Lung (tissue), 11 donors: ENCODE measurements at regions not wholly inside any gene's neighbourhood (a gene's known extent, or its start where the extent isn't known, plus 50 kb on each side); places are given as distances from the start of the nearest gene placed in this dataset.
A peak's percentile ranks its signal among the peaks of the same experiment; 100 is the strongest.

ENCODE experiments used
- ATAC-seq: fragments of 200-7000 bp; cut with Tn5 transposase; one replicate; pipeline ENCODE4 v1.9.1; 2020; ENCODE audit warnings: moderate number of reproducible peaks; ENCODE audit not compliant: insufficient read depth, low FRiP score
- DNase-seq, 3 donors: peaks; one replicate each; pipeline ENCODE4 v3.0.0-alpha.2; 2013 to 2017
- H3K27ac ChIP-seq, 2 donors: one replicate each; pipeline ENCODE4 v1.5.1; 2013; ENCODE audit warnings: mild to moderate bottlenecking in 2 of 2, moderate library complexity in 2 of 2, control low read depth in 1 of 2, inconsistent platforms in 1 of 2, low read depth in 1 of 2, low read length in 1 of 2
- H3K27me3 ChIP-seq, 3 donors: one replicate each; pipeline ENCODE4 v1.5.1; 2013; ENCODE audit warnings: low read length in 2 of 3; ENCODE audit not compliant: control insufficient read depth in 3 of 3, insufficient read depth in 3 of 3
- H3K36me3 ChIP-seq, 4 donors: one replicate each; pipeline ENCODE4 v1.5.1; 2013; ENCODE audit warnings: low read length in 4 of 4, mild to moderate bottlenecking in 1 of 4, moderate library complexity in 1 of 4; ENCODE audit not compliant: control insufficient read depth in 4 of 4, insufficient read depth in 4 of 4
- H3K4me1 ChIP-seq, 5 donors: one replicate each; pipeline ENCODE4 v1.5.1; 2013; ENCODE audit warnings: low read length in 5 of 5, mild to moderate bottlenecking in 2 of 5, moderate library complexity in 1 of 5; ENCODE audit not compliant: control insufficient read depth in 5 of 5, insufficient read depth in 5 of 5
- H3K4me3 ChIP-seq: one replicate; pipeline ENCODE4 v1.5.1; 2013; ENCODE audit warnings: mild to moderate bottlenecking, control low read depth, moderate library complexity
- H3K9ac ChIP-seq, 2 donors: one replicate each; pipeline ENCODE4 v1.5.1; 2013; ENCODE audit warnings: low read length in 2 of 2, control low read depth in 1 of 2; ENCODE audit not compliant: insufficient read depth in 1 of 2
- H3K9me3 ChIP-seq, 4 donors: one replicate each; pipeline ENCODE4 v1.5.1; 2013; ENCODE audit warnings: low read length in 3 of 4, mild to moderate bottlenecking in 1 of 4, moderate library complexity in 1 of 4; ENCODE audit not compliant: control insufficient read depth in 4 of 4, insufficient read depth in 3 of 4
- WGBS, 2 donors: extraction: QIAGEN DNeasy Blood & Tissue Kit; methylation state at CpG; one replicate each; pipeline ENCODE4 v1.1.7; 2013; 5-methylcytosine and 5-hydroxymethylcytosine counted together
- TF ChIP-seq, protein P1 (sequence below): IDR thresholded peaks from 2 replicates; pipeline ENCODE4 v1.5.1; 2012; ENCODE audit warnings: mild to moderate bottlenecking; ENCODE audit errors: control extremely low read depth, extremely low read depth
- donor health status: control.
- donor health status: control.
- donor health status: Bipolar disorder and iron deficiency.
- donor health status: healthy.
- donor health status: DM: yes; HTN: yes; CAD: no.

GRCh38 chr4:36675436-36675835 lies 394.0 kb downstream of the DTHD1 start:
- peaks cover 0 to 4% (median 0%) of the 10 kb centered on the region in 5 donors for H3K4me1 ChIP-seq
- no peak overlapping the region for H3K4me3 ChIP-seq
- TF ChIP-seq, protein P1, sequence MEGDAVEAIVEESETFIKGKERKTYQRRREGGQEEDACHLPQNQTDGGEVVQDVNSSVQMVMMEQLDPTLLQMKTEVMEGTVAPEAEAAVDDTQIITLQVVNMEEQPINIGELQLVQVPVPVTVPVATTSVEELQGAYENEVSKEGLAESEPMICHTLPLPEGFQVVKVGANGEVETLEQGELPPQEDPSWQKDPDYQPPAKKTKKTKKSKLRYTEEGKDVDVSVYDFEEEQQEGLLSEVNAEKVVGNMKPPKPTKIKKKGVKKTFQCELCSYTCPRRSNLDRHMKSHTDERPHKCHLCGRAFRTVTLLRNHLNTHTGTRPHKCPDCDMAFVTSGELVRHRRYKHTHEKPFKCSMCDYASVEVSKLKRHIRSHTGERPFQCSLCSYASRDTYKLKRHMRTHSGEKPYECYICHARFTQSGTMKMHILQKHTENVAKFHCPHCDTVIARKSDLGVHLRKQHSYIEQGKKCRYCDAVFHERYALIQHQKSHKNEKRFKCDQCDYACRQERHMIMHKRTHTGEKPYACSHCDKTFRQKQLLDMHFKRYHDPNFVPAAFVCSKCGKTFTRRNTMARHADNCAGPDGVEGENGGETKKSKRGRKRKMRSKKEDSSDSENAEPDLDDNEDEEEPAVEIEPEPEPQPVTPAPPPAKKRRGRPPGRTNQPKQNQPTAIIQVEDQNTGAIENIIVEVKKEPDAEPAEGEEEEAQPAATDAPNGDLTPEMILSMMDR: no peak
- no peaks in the 10 kb centered on the region for H3K36me3 ChIP-seq
- H3K27ac ChIP-seq: no peak overlapping the region
- H3K9me3 ChIP-seq: no peaks in the 10 kb centered on the region
- 83 to 87% methylated on average over 2 of the region's 2 CpGs for WGBS, 2 donors
- H3K9ac ChIP-seq: no peak overlapping the region
- no peaks in the 10 kb centered on the region for H3K27me3 ChIP-seq
- DNase-seq (no peak), ATAC-seq (no peak)

DNA sequence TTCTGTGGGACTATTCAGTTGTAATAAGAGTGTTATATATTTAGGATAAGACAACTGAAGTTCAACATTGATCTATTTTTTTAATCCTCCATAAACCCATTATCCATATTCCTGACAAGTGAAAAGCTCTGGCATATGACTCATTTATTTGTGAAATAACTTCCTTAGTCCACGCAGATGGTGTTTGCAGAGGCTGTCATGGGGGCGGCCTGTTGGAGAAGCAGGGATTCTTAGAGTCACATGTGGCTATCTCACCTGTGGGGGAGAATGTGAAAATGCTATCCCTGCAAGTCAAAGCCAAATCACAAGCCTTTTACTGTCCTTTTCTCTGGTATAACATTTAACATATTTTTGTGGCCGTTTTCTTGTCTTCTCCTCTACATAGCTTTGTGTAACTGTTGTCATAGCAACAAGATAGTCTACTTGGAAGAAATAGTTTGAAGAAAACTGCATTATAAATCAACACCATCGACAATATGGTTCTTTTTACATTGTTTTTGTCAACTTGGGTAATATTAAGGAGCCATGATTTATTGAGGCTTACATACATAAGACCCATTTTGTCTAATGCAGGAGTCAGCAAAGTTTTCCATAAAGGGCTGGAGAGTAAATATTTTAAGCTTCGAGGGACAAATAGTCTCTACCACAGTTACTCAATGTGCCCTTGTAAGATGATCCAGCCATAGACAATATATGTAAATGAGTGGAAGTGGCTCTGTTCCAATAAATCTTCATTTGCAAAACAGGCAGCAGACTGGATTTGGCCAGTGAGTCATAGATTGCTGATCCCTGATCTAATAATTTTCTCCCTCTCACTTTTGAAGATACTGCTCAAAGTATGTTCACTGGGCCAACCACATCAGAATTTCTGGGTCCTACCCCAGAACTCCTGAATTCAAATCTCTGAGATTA lies 395.0 kb downstream of the DTHD1 start:
- no peak overlapping the region for H3K4me3 ChIP-seq
- H3K9ac ChIP-seq: no peak overlapping the region
- TF ChIP-seq, protein P1: no peak
- ATAC-seq: no peak
- peaks cover 0 to 4% (median 0%) of the 10 kb centered on the region in 5 donors for H3K4me1 ChIP-seq
- H3K27ac ChIP-seq: no peak overlapping the region
- no peaks in the 10 kb centered on the region for H3K27me3 ChIP-seq
- H3K9me3 ChIP-seq: peaks cover 0 to 2% (median 0%) of the 10 kb centered on the region in 4 donors
- WGBS, 2 donors: 54 to 69% methylated on average over 5 of the region's 5 CpGs
- H3K36me3 ChIP-seq: no peaks in the 10 kb centered on the region
- DNase-seq: peak in 2 of 3 donors; percentile 38 to 40

DNA sequence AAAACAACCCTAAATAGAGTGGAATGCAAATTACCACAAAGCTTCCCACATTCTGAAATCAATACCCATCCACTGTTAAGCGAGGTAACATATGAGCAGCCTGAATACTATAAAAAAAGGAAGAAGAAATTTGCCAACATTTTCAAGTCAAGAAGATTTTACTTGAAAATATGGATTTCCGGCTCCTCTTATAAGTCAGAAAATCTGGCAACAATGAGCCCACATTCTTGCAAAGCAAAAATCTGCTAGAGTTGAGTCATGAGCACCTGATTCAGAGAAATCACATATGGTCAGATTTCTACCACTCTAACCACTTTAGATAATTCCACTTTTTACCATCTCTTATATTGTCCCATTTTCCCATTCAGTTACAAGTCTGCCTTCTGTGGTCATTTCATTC lies 395.7 kb downstream of the DTHD1 start:
- Histone ChIP-seq H3K9ac (no peak overlapping the region), H3K27ac (no peak overlapping the region), H3K36me3 (no peaks in the 10 kb centered on the region), H3K4me3 (no peak overlapping the region), H3K27me3 (no peaks in the 10 kb centered on the region), H3K9me3 (peaks cover 0 to 6% (median 0%) of the 10 kb centered on the region in 4 donors), H3K4me1 (peaks cover 0 to 4% (median 0%) of the 10 kb centered on the region in 5 donors)
- DNase-seq (peak in 1 of 3 donors; percentile 7), ATAC-seq (no peak)
- WGBS, 2 donors: 78 to 90% methylated on average over 2 of the region's 2 CpGs
- TF ChIP-seq, protein P1: no peak
